NB4 (cell line): ENCODE measurements at regions not wholly inside any gene's neighbourhood (a gene's known extent, or its start where the extent isn't known, plus 50 kb on each side); places are given as distances from the start of the nearest gene placed in this dataset.

ENCODE experiments used
- CTCF ChIP-seq: IDR thresholded peaks from one replicate; pipeline ENCODE4 v1.5.1; 2012; ENCODE audit warnings: low read depth, low read length
- MAX ChIP-seq: IDR thresholded peaks from 2 replicates; pipeline ENCODE4 v1.6.1; 2011; ENCODE audit warnings: low read depth, low read length
- MYC ChIP-seq: IDR thresholded peaks from 2 replicates; pipeline ENCODE4 v1.6.1; 2011; ENCODE audit warnings: low read depth, low read length
- POLR2A ChIP-seq: IDR thresholded peaks from 2 replicates; pipeline ENCODE4 v1.6.1; 2011; ENCODE audit warnings: mild to moderate bottlenecking; ENCODE audit not compliant: insufficient read length; ENCODE audit errors: extremely low read depth

- TF ChIP-seq CTCF (no peak), MAX (no peak), POLR2A (no peak), MYC (no peak)
These were observed 322.8 kb downstream of the ANKRD30A start for GRCh38 chr10:37448161-37448560.
